ENCODE measurements at regions not wholly inside any gene's neighbourhood (a gene's known extent, or its start where the extent isn't known, plus 50 kb on each side); places are given as distances from the start of the nearest gene placed in this dataset.

DNA sequence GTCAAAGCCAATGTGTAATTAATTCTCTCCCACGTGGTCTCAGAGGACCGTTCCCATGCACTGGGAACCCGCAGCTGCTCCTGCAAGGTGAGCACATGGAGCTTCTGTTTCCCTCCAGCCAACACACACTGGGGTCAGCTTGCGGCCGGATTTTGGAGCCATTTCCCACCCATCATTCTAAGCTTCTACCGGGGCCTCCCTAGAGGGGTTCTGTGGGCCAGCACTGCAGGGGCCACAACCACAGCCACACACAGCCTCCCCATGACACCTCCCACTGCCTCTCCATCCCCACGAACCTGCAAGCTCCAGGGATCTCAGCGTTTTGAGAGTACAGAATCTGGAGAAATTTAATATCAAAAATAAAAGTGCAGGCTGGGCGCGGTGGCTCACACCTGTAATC lies 120.7 kb upstream of the SOX1 start:
- TF ChIP-seq, protein P1, sequence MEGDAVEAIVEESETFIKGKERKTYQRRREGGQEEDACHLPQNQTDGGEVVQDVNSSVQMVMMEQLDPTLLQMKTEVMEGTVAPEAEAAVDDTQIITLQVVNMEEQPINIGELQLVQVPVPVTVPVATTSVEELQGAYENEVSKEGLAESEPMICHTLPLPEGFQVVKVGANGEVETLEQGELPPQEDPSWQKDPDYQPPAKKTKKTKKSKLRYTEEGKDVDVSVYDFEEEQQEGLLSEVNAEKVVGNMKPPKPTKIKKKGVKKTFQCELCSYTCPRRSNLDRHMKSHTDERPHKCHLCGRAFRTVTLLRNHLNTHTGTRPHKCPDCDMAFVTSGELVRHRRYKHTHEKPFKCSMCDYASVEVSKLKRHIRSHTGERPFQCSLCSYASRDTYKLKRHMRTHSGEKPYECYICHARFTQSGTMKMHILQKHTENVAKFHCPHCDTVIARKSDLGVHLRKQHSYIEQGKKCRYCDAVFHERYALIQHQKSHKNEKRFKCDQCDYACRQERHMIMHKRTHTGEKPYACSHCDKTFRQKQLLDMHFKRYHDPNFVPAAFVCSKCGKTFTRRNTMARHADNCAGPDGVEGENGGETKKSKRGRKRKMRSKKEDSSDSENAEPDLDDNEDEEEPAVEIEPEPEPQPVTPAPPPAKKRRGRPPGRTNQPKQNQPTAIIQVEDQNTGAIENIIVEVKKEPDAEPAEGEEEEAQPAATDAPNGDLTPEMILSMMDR (IDR thresholded peaks at IDR 0.05), result no peak
- TF ChIP-seq POLR2A (IDR thresholded peaks at IDR 0.05), result no peak
